ENCODE measurements at regions not wholly inside any gene's neighbourhood (a gene's known extent, or its start where the extent isn't known, plus 50 kb on each side); places are given as distances from the start of the nearest gene placed in this dataset.

GRCh38 chr10:130812381-130813148, 499.0 kb downstream of the TCERG1L start:
- DNase-seq (ENCODE audit: low read depth in 2 of 2), result no peak

- DNase-seq (ENCODE audit: low read depth in 2 of 2), result no peak
Measured at GRCh38 chr10:130814610-130815009, 496.9 kb downstream of the TCERG1L start.

- DNase-seq (ENCODE audit: low read depth in 2 of 2), result no peak
Measured at GRCh38 chr10:130816116-130816901, 495.2 kb downstream of the TCERG1L start.

- DNase-seq (ENCODE audit: low read depth in 2 of 2), result no peak
Measured at GRCh38 chr10:130817046-130817624, 494.4 kb downstream of the TCERG1L start.

- no peak for DNase-seq (ENCODE audit: low read depth in 2 of 2)
Measured at GRCh38 chr10:130817674-130818073, 493.8 kb downstream of the TCERG1L start.

GRCh38 chr10:130820880-130821482, 490.5 kb downstream of the TCERG1L start:
- no peak for DNase-seq (ENCODE audit: low read depth in 2 of 2)

- no peak for DNase-seq (ENCODE audit: low read depth in 2 of 2)
Measured at GRCh38 chr10:130824230-130825014, 487.1 kb downstream of the TCERG1L start.

- no peak for DNase-seq (ENCODE audit: low read depth in 2 of 2)
Measured at GRCh38 chr10:130833596-130833995, 477.9 kb downstream of the TCERG1L start.

GRCh38 chr10:130834170-130834569, 477.4 kb downstream of the TCERG1L start:
- no peak for DNase-seq (ENCODE audit: low read depth in 2 of 2)

- DNase-seq (ENCODE audit: low read depth in 2 of 2), result no peak
Measured at GRCh38 chr10:130834573-130834972, 476.9 kb downstream of the TCERG1L start.

GRCh38 chr10:130835068-130835467, 476.5 kb downstream of the TCERG1L start:
- DNase-seq (ENCODE audit: low read depth in 2 of 2), result no peak

- DNase-seq (ENCODE audit: low read depth in 2 of 2), result no peak
Measured at GRCh38 chr10:130836344-130836743, 475.2 kb downstream of the TCERG1L start.

- DNase-seq (ENCODE audit: low read depth in 2 of 2), result no peak
Measured at GRCh38 chr10:130843051-130843653, 468.4 kb downstream of the TCERG1L start.

- DNase-seq (ENCODE audit: low read depth in 2 of 2), result no peak
Measured at GRCh38 chr10:130844310-130844709, 467.2 kb downstream of the TCERG1L start.

GRCh38 chr10:130847170-130847569, 464.4 kb downstream of the TCERG1L start:
- no peak for DNase-seq (ENCODE audit: low read depth in 2 of 2)

GRCh38 chr10:130848855-130849254, 462.7 kb downstream of the TCERG1L start:
- DNase-seq (ENCODE audit: low read depth in 2 of 2), result no peak

- DNase-seq (ENCODE audit: low read depth in 2 of 2), result no peak
Measured at GRCh38 chr10:130854151-130854550, 457.4 kb downstream of the TCERG1L start.

GRCh38 chr10:130857631-130858295, 453.8 kb downstream of the TCERG1L start:
- DNase-seq (ENCODE audit: low read depth in 2 of 2), result no peak

GRCh38 chr10:130858626-130859025, 452.9 kb downstream of the TCERG1L start:
- DNase-seq (ENCODE audit: low read depth in 2 of 2), result no peak

GRCh38 chr10:130859427-130859826, 452.1 kb downstream of the TCERG1L start:
- no peak for DNase-seq (ENCODE audit: low read depth in 2 of 2)
